GM12891 (cell line): ENCODE measurements at regions not wholly inside any gene's neighbourhood (a gene's known extent, or its start where the extent isn't known, plus 50 kb on each side); places are given as distances from the start of the nearest gene placed in this dataset.

Experiments
- POLR2A ChIP-seq: IDR thresholded peaks from 2 replicates; pipeline ENCODE4 v1.6.1; 2011; ENCODE audit warnings: low read depth, low read length, control low read depth
- POLR2AphosphoS5 ChIP-seq: IDR thresholded peaks from 2 replicates; pipeline ENCODE4 v1.6.1; 2011; ENCODE audit warnings: low read depth, low read length, control low read depth

- TF ChIP-seq POLR2A (no peak), POLR2AphosphoS5 (no peak)
Observed at GRCh38 chr15:61282661-61283060, 53.6 kb upstream of the RORA start.
